SW480 (cell line): ENCODE measurements at regions not wholly inside any gene's neighbourhood (a gene's known extent, or its start where the extent isn't known, plus 50 kb on each side); places are given as distances from the start of the nearest gene placed in this dataset.

Experiments used
- DNase-seq: peaks from one replicate; pipeline ENCODE4 v3.0.0-alpha.2; 2016; ENCODE audit warnings: low spot score

DNA sequence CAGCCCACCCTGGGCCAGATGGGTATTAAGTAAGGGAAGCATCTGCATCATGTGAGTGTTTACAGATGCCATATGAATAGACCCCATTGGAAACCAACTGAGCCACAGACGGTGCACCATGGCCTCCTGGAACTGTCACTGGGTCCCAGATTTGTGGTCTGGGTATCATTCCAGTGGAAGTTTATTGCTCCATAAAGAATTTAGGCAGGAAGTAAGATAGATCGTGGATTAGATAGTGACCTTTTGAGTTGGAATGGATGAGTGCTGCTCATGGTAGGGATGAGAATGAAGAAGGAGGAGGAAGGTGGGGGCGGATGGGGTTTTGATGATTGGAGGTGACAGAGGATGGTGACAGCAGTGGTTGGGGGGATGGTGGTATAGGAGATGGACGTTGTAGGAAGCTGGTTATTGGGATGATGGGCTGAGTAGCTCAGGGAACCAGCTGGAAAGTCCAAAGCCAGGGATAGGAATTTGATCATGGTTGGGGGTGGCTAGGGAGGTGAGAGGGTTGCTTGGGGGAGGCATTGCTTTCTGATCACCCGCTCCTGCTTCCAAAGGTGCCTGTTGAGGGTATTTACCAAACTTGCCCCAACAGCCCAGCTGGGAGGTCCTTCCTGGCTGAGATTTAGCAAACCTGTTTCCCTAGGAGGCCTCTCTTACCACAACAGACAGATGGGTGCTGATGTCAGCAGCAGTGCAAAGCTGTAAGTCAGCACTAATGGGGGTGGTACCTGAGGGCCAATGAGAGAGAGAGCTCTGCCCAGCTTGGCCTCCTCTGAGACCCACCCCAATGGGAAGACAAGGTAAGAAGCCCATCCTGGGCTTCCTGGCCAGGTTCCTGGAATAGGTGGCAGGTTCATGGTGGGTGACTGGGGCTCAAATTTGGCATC, 78.0 kb downstream of the VEGFA start:
- peak; percentile 73 for DNase-seq

DNA sequence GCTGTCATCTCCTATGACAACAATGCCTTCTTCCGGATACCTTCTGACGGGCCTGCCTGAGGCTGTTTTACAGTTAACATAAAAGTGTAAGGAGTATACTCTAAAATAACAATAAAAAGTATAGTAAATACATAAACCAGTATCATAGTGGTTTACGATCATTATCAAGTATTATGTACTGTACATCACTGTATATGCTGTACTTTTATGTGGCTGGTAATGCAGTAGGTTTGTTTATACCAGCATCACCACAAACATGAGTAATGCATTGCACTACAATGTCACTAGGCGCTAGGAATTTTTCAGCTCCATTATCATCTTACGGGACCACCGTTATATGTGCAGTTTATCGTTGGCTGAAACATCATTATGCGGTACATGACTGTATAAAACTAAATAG, 76.5 kb downstream of the VEGFA start:
- DNase-seq = peak; percentile 94

DNA sequence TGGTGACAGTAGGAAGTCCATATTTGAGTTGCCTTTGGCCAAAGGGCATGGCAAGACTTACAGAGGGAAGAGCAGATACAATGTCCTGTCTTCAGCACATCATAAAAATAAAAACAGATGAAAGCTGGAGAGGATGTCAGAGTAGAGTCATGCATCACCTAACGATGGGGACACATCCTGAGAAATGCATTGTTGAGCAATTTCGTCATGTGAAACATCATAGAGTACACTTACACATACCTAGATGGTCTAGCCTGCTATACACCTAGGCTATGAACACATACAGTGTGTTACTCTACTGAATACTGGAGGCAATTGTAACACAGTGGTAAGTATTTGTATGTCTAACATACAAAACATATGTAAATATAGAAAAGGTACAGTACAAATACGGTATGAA, 75.6 kb downstream of the VEGFA start:
- DNase-seq = peak; percentile 19

DNA sequence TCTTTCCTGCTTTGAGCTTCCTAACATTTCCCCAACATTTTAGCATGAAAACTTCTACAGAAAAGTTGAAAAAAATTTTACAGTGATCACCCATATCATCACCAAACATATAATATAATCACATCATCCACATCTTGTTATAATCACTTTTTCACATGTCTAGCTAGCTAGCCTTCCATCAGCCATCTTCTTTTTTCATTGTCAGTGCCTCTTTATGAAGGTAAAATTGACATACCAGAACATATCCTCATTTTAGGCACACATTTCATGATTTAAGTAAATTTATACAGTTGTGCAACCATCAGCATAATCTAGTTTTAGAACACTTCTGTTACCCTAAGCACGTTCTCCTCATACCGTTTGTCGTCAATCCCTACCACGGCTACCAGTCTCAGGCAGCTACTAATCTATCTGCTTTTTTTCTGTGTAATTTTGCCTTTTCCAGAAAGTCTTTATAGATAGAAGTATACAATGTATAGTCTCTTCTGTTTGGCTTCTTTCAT, 73.7 kb downstream of the VEGFA start:
- DNase-seq = no peak

DNA sequence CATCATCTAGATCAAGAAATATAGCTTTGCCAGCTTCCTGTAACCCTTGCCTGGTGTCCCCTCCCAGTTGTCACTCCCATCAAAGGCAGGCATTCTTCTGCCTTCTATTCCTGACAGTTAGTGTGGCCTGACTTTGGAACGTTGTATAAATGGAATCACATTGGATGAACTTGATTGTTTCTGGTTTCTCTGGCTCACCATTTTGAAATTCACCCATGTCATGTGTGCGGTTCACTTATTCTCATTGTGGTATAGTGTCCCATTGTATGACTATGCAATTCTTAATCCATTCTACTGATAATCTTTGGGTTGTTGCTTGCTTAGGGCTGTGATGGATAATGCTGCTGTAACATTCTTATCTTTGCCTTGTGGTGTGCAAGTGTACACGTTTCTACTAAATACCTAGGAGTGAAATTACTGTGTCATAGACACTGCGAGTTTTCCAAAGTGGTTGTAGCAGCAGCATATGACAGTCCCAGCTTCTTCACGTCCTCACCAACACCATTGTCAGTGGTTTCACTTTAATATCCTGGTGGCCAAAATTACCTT, 73.2 kb downstream of the VEGFA start:
- no peak for DNase-seq

DNA sequence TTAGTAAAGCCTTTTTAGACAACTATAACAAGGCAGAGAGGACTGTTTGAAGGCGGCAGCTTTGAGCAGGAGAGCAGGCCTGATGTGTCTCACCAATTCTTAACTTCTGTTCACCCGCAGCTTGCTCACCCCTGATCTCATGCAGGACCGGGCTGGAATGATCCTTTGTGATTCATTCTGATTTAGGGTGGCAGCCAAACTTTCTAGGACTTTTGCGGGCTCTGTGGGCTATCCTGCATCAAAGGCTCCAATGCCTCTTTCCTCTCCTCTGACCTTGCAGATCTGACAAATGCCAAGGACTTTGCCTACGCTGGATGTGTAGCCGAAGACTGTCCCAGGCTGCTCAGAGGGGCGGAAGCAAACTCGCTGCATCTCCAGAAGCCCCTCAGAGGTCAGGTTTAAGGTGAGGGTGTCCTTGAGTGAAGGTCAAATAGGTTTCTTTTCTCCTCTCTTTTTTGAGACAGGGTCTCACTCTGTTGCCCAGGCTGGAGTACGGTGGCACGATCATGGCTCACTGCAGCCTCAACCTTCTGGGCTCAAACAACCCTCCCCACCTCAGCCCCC, 72.3 kb downstream of the VEGFA start:
- DNase-seq = no peak

DNA sequence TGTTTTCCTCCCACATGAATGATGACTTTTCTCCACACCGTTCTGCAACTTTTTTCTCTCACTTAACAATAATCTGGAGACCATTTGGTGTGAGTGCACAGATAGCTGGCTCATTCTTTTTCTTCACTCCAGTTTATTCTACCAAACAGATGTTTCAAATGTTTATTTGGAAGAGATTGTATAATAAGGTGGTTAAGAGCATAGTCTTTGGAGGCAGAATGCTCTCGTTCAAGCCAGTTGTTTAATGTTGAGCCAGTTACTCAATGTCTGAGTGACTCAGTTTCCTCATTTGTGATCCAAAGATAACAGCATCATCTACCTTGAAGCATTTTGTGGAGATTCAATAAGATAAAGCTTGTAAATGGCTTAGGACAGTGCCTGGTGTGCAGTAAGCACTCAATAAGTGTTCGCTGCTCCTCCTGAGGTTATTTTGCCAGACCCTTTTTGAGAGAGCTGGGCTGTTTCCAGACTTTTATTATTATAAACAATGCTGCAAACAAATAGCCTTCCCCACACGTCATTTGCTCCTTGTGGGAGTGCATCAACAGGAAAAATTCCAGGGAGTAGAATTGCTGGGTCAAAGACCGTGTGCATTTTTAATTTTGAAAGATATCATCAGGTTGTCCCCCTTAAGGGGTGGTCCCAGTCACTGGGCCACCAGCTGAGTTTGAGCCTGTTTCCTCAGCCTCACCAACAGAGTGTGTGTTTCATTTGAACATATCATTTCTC, 70.6 kb downstream of the VEGFA start:
- no peak for DNase-seq

DNA sequence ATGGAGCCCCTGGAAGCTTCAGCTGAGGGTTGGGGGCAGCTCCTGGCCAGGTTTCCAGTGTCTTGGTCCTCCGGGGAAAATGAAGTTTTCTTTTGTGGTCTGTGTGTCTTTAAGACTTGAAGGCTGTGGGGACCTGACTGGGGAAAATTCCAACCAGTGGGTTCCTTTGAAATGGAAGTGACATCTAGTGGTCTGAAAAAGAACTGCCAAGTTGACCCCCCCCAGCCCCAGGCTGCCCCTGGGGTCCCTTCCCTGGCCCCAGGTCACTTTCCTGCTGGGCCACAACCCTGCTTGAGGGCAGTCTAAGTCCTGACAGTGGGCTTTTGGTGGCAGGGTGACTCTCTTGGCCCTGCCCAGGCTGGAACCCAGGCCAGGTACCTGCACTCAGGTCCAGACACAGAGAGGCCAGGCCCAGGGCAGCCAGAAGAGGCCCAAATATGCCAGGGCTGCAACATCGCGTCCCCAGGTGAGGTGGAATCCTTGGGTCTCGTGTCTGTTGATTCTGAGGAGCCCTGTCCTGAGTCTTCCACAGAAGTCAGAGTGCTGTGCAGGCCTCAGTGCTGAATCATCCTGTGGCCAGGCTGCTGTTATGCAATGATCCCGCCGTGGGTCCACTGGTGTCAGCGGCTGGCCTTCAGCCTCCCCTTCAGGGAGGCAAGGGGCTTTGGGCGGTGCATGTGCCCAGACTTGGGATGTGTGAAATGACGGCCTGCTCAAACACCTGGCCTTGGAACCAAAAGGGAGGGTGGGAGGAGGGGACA, 68.4 kb downstream of the VEGFA start:
- no peak for DNase-seq

DNA sequence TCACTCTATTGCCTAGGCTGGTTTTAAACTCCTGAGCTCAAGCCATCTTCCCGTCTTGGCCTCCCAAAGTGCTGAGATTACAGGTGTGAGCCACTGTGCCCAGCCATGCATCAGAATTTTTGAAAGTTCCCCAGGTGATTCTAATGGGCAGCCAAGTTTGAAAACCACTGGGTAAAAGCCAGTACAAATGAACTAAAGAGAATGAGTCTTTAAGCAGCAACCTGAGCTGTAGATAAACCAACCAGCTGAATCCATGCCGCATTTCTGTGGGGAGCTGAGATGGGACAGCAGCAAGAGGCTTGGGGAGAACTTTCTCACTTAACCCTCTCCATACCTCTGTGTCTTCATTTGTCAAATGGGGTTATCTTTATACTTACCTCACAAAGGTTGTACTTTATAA, 67.5 kb downstream of the VEGFA start:
- DNase-seq = no peak

DNA sequence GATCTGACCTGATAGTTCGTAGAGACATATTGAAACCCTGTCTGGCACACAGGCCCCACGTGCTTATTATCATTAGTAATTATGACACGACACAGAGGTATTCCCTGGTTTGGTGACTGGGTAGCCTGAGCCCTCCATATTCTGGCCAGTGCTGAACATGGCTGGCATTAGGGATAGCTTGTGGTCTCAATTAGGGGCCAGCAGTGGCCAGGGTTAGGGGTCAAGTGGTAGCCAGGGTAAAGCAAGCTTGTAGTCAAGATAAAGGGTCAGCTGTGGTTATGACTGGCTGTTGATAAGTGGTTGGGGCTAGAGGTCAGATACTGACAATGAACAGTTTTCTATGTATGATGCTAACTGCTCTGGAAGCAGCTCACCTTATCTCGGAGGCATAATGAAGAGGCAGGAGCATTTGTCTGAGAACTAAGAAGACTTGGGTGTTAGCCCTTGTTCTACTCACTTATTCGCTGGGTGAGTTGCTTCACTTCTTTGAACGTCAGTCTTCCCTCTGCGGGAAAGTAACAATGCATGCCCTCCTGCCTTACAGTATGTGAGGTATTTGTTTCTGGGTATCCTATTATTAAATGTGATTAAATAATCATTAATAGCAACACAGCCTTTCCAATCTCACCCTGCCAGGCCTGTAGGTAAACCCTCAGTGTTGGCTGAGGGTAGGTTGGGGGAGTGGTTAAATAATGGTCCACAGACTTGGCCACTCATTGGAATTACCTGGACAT, 66.7 kb downstream of the VEGFA start:
- DNase-seq = no peak
